Gastroesophageal sphincter (tissue), 3 donors: ENCODE measurements at regions not wholly inside any gene's neighbourhood (a gene's known extent, or its start where the extent isn't known, plus 50 kb on each side); places are given as distances from the start of the nearest gene placed in this dataset.

Experiments
- CTCF ChIP-seq, 4 experiments: fragments of 200-600 bp in 2 of 4; fragments of 450-650 bp in 2 of 4; sonication (generic) in 1 of 4; IDR thresholded peaks; one replicate each; pipeline ENCODE4 v1.5.1; 2017 to 2019; ENCODE audit warnings: antibody characterized with exemption in 4 of 4, mild to moderate bottlenecking in 2 of 4, moderate library complexity in 2 of 4
- POLR2A ChIP-seq, 2 donors: fragments of 450-650 bp; IDR thresholded peaks; one replicate each; pipeline ENCODE4 v1.6.1; 2017; ENCODE audit warnings: antibody characterized with exemption in 2 of 2, mild to moderate bottlenecking in 2 of 2, moderate library complexity in 1 of 2
- POLR2AphosphoS5 ChIP-seq: sonication (generic); formaldehyde crosslinking; IDR thresholded peaks from one replicate; pipeline ENCODE4 v1.6.1; 2017; ENCODE audit warnings: antibody characterized with exemption

- TF ChIP-seq CTCF (IDR thresholded peaks at IDR 0.05) (no peak), POLR2AphosphoS5 (no peak), POLR2A (IDR thresholded peaks at IDR 0.05) (no peak)
Measured at GRCh38 chr5:42894057-42894456, 82.4 kb upstream of the SELENOP start.
